C4-2B (cell line): ENCODE measurements at regions not wholly inside any gene's neighbourhood (a gene's known extent, or its start where the extent isn't known, plus 50 kb on each side); places are given as distances from the start of the nearest gene placed in this dataset.

ENCODE experiments used
- CTCF ChIP-seq: fragments of 450-650 bp; conservative IDR thresholded peaks from 2 replicates; pipeline ENCODE4 v1.5.1; 2017; ENCODE audit warnings: mild to moderate bottlenecking
- ZFX ChIP-seq: fragments of 450-650 bp; IDR thresholded peaks from 2 replicates; pipeline ENCODE4 v1.6.1; 2017

- TF ChIP-seq CTCF (no peak), ZFX (no peak)
These were observed 88.2 kb upstream of the DPP10 start for GRCh38 chr2:114354199-114354598.
